ENCODE measurements at regions not wholly inside any gene's neighbourhood (a gene's known extent, or its start where the extent isn't known, plus 50 kb on each side); places are given as distances from the start of the nearest gene placed in this dataset.

DNA sequence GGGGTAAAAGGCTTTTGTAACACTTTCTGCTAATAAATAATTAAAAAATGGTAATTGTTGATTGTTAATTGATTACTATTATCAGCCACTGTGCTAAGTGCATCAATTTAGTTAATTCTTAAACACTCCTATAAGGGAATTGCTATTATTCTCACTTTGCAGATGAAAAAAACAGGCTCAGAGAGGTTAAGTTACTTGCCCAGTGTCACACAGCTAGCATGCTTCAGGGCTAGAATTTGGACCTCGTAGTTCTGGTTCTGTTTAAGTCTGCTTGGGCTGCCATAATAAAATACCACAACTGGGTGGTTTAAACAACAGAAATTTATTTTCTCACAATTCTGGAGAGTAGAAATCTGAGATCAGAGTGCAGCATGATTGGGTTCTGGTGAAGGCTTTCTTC, 164.8 kb upstream of the TBX18 start:
- TF ChIP-seq, protein P1, sequence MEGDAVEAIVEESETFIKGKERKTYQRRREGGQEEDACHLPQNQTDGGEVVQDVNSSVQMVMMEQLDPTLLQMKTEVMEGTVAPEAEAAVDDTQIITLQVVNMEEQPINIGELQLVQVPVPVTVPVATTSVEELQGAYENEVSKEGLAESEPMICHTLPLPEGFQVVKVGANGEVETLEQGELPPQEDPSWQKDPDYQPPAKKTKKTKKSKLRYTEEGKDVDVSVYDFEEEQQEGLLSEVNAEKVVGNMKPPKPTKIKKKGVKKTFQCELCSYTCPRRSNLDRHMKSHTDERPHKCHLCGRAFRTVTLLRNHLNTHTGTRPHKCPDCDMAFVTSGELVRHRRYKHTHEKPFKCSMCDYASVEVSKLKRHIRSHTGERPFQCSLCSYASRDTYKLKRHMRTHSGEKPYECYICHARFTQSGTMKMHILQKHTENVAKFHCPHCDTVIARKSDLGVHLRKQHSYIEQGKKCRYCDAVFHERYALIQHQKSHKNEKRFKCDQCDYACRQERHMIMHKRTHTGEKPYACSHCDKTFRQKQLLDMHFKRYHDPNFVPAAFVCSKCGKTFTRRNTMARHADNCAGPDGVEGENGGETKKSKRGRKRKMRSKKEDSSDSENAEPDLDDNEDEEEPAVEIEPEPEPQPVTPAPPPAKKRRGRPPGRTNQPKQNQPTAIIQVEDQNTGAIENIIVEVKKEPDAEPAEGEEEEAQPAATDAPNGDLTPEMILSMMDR (conservative IDR thresholded peaks at IDR 0.05) = no peak
- no peak for TF ChIP-seq ZFX (IDR thresholded peaks at IDR 0.05)

All from C4-2B (cell line).